ENCODE measurements at regions not wholly inside any gene's neighbourhood (a gene's known extent, or its start where the extent isn't known, plus 50 kb on each side); places are given as distances from the start of the nearest gene placed in this dataset.

- TF ChIP-seq IKZF3 (tag by site-specific recombination; IDR thresholded peaks at IDR 0.05) (no peak), ZBTB48 (tag by site-specific recombination; IDR thresholded peaks at IDR 0.05) (no peak), HOXC10 (CRISPR knock-in tag; IDR thresholded peaks at IDR 0.05) (no peak)
Observed at GRCh38 chr22:47450876-47451475, 688.5 kb downstream of the TBC1D22A start (continued).

- POLR2A ChIA-PET = no interaction called here
- H3K4me1 ChIP-seq (ENCODE audit: control insufficient read depth, insufficient read depth, low read length) = no peaks in the 10 kb centered on the region
- H3K36me3 ChIP-seq (ENCODE audit: control insufficient read depth in 2 of 2, insufficient read depth in 1 of 2, low read length in 2 of 2) = no peaks in the 10 kb centered on the region
- no peak overlapping the region for H3K4me3 ChIP-seq (ENCODE audit: low read depth, low read length)
- TF ChIP-seq ZBTB26 (tag by site-specific recombination; optimal IDR thresholded peaks at IDR 0.05) (no peak), ZNF501 (tag by site-specific recombination; IDR thresholded peaks at IDR 0.05) (no peak), ZNF202 (tag by site-specific recombination; IDR thresholded peaks at IDR 0.05; ENCODE audit: borderline replicate concordance) (no peak), ZNF830 (tag by site-specific recombination; IDR thresholded peaks at IDR 0.05; ENCODE audit: low read depth) (no peak), ZNF426 (tag by site-specific recombination; IDR thresholded peaks at IDR 0.05) (no peak), MEIS1 (CRISPR knock-in tag; IDR thresholded peaks at IDR 0.05; ENCODE audit: borderline replicate concordance) (no peak), ZNF785 (tag by site-specific recombination; IDR thresholded peaks at IDR 0.05) (no peak), ZNF223 (tag by site-specific recombination; IDR thresholded peaks at IDR 0.05) (no peak), ZFP37 (tag by site-specific recombination; IDR thresholded peaks at IDR 0.05) (no peak), ZBTB10 (tag by site-specific recombination; IDR thresholded peaks at IDR 0.05) (no peak), ZNF174 (tag by site-specific recombination; IDR thresholded peaks at IDR 0.05) (no peak), ZNF280D (tag by site-specific recombination; IDR thresholded peaks at IDR 0.05) (no peak), ZNF146 (tag by site-specific recombination; IDR thresholded peaks at IDR 0.05) (no peak), ZNF610 (tag by site-specific recombination; IDR thresholded peaks at IDR 0.05; ENCODE audit: borderline replicate concordance) (no peak), ZNF626 (tag by site-specific recombination; IDR thresholded peaks at IDR 0.05) (no peak), BCL6B (tag by site-specific recombination; IDR thresholded peaks at IDR 0.05) (no peak), ZSCAN18 (tag by site-specific recombination; IDR thresholded peaks at IDR 0.05) (no peak), KLF9 (tag by site-specific recombination; IDR thresholded peaks at IDR 0.05; ENCODE audit: low read depth) (no peak), SETDB1 (IDR thresholded peaks at IDR 0.05; ENCODE audit: insufficient read length, low read length) (no peak)
- CTCF ChIA-PET = no interaction called here
- H3K9me3 ChIP-seq (ENCODE audit: control insufficient read depth, insufficient read depth, low read depth, low read length) = no peaks in the 10 kb centered on the region; the same call in 1 of the 2 replicates
- no peak overlapping the region for H3K27ac ChIP-seq (ENCODE audit: extremely low read depth, low read depth, low read length)
Observed at GRCh38 chr22:47449508-47450270, 687.2 kb downstream of the TBC1D22A start.
